ENCODE measurements at regions not wholly inside any gene's neighbourhood (a gene's known extent, or its start where the extent isn't known, plus 50 kb on each side); places are given as distances from the start of the nearest gene placed in this dataset.
"Not testable (repeated sequence)": the region's sequence is repeated elsewhere in the genome, so short reads cannot be mapped to it uniquely, and the experiment has no call there.

- no peak for DNase-seq
Measured at GRCh38 chr1:88523854-88524528, 160.1 kb upstream of the PKN2 start.

DNA sequence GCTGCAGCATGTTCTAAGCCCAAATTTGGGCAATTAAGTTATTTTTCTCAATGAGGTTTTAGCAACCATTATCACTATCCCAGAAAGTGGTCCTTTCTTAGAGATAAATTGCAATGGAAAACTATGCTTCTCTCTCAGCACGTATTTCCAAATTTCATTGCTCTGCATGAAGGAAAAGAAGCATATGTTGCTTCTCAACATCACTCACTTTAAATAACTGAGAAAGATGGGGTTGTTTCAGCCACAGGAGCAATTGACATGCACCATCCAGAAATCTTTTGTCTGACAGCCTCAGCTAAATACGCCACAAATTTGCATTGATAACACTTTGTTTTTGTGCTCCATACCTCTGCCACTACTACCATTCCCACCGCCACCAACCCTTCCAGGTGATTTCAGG, 157.6 kb upstream of the PKN2 start:
- no peak for DNase-seq

- DNase-seq, result no peak
Measured at GRCh38 chr1:88528792-88529191, 155.3 kb upstream of the PKN2 start.

DNA sequence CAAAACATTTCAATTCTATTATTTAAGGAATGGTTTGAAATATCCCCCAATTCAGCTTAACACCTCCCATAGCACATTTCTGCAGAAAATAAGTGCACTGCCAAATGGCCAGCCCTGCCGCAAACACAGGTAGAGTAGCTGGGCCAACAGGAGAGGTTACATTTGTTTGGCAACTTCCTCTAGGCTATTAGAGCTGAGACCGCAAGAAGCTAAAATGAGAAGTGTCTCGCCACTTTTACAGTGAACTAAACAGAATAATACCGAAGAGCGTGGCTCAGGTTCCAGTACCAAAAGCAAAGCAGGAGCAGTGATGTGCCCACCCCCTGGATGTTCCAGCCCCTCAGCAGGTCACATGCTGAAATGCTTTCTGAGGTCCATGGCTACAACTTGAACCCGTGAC, 154.5 kb upstream of the PKN2 start:
- no peak for DNase-seq

- no peak for DNase-seq
Measured at GRCh38 chr1:88530246-88530645, 153.8 kb upstream of the PKN2 start.

DNA sequence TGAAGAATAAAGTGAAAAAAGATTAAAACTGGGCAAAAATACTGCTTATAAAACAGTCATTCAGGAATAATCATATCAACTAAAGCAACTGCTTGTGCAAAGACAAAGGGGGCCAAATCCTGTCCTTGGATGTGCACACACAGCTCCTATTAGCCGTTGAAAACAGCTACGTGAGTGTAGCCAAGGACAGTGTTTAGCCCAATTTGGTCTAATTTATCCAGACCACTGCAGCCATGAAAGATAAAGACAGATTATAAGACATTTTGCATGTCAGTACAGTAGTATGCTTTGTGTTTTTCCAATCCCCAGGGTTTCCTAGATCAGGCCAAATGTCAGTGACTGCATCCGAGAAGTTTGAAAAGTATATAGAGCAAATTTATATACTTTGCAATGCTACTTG, 146.3 kb upstream of the PKN2 start:
- no peak for DNase-seq

DNA sequence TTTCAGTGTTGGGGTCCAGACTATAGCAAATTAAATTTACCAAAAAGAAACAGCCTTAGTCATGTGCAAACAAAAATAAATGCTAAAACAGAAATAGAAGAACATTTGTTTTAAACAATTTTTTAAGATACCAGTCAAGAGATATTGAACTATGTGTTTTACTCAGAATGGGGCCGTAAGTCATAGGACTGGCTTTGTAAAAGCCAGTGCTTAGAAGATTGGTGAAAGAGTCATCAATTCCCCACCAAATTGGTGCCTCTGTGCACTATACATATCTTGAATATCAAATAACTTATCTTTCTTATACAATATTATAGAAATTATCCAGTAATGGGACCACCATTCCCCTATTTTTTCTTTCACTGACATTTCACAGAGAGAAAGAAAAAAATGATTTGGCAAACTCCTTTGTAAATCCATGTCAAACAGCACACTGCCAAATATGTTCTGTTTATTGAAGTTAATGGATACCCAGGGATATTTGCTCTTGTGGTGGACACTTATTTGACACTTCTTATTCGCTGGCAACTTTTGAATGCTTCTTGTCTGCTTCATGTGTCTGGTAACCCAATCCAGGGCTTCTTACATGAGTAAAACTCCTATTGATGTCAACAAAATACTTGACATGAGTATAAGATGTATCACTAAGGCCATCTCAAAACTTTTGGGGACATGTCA, 145.7 kb upstream of the PKN2 start:
- DNase-seq, result no peak

DNA sequence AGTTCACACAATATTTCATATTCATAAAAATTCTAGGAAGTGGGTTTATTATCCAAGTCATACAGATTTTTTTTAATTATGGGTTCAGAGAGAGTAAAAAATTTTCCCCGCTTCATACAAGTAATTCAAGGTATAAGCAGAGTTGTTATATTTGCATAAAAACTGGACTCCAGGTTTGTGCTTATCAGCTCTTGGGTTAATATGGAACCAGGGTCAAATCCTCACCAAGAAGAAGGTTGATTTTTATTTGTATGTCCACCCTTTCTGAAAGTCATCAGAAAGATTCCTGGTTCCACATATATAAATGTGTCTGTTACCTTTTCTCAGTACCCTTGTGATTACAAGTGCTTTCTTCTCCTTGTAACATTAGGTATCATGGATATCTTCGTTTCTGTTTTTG, 143.8 kb upstream of the PKN2 start:
- DNase-seq, result no peak

DNA sequence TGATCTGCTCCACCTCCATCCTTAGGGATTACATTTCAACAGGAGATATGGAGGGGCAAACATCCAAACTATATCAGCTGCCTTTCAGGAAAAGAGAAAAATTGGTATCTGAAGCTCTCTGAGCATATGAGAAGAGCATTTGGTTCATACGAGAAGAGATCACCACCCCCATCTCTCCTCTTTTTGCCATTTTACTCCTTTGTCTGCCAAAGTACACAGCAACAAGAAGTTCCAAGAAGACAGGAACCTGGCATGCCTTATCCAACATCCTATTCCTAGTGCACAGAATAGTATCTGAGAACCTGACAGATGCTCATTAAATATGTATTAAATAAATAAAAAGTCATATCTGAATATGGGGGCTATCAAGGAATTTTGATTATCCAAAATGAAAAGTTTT, 142.5 kb upstream of the PKN2 start:
- DNase-seq, result no peak

DNA sequence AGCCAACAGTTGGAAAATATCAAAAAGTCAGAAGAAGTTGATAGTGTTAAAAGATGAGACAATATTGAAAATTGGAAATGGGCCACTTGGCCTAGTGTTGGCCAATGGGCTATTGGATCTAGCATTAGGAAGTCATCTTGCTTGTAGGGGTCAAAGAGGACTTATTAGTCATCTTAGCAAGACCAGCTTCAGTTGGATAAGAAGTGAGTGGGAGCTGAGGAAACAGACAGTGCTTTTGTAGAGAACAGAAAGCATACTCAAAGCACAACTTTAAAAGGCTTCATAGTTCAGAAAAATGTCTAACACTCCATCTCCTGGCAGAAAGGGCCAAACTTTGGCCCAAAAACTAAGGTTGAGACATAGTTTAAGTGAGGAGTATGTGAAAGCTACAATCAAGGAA, 139.9 kb upstream of the PKN2 start:
- no peak for DNase-seq

DNA sequence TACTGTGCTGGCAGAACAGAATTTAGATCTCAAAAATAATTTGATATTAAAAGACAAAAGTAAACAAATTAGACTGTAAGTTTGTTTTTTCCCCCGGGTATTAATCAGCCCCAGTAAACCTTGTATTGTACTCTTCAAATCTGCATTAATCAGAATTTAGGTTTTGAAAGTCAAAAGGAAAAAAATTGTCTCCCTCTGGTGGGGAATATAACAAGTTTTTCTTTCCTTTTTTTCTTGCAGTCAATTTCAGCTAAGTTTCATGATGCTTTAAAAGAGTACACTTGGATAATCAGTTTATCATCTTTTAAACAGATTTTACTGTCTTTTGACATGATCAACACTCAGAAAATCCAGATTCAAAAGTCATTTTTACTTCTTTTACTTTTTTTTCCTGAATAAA, 134.5 kb upstream of the PKN2 start:
- DNase-seq, result no peak

DNA sequence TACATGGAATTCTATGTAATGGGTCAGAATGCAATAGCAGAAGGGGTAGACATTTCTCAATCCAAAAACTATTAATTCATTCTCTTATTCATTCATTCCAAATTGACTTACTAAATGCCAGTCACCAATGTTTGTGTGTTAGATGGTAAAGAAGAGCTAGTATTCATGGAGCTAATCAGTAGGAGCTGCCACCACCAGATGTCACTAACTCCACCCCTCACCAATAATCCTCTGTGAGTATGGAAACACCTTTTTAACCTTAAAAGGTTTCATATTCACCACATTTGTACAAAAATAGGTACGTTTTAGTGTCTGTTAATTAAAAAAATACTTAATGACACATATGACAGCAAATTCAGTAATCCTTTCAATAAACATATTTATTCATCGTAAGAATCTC, 131.8 kb upstream of the PKN2 start:
- no peak for DNase-seq

DNA sequence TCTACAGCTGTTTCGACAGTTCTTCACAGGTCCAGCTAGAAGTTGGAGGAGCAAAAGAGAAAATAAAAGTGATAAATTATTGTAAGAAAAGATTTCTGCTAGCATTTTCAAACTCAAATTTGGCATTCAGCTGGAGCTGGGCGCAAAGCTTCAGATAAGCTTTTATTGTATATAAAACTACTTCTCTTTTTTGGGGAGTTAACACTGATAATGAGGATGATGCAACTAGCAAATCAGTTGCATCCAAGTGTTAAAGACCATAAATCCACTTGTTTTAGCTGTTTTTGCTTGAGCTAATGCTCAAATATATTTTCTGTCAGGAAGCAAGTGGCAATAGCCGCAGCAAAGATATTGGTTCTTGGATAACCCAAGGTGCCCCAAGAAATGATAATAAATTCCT, 127.1 kb upstream of the PKN2 start:
- no peak for DNase-seq

DNA sequence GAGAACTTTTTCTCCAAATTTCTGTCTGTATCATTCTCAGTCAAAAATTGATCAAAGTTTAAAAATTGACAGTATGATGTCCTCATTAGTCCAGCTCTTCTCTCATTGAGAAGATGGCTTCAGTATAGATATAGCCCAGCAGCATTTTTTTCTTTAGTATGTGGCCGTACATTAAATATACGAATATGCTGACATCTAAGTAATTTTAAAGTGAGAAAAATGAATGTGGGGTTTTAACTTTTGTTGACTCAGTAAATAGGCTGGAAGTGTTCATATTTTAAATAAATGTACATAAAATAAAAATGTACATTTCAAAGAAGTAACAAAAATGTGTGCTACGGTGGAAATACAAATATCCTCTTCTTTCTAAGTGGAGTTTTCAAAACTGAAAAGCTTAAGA, 123.5 kb upstream of the PKN2 start:
- DNase-seq, result no peak

- no peak for DNase-seq
Measured at GRCh38 chr1:88562991-88563390, 121.1 kb upstream of the PKN2 start.

GRCh38 chr1:88566615-88567387, 117.3 kb upstream of the PKN2 start:
- DNase-seq, result no peak

- no peak for DNase-seq
Measured at GRCh38 chr1:88571506-88571905, 112.6 kb upstream of the PKN2 start.

DNA sequence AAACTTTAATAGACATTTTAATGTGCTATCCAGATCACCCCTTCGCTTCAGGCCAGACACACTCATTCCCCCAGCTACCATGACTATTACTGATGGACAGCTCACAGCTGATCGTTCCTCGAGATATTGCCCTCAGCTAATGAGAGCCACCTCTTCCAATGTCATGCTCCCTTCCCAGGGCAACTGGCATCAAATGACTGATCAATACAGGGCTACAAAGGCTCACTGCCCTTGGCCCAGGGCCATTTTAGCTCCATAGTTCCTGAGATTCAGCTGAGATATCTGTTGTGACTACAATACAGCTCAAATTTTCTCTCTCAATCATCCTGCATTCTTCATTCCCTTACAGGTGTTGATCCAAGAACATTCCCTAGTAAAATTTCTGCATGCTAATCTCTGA, 104.5 kb upstream of the PKN2 start:
- DNase-seq, result no peak

DNA sequence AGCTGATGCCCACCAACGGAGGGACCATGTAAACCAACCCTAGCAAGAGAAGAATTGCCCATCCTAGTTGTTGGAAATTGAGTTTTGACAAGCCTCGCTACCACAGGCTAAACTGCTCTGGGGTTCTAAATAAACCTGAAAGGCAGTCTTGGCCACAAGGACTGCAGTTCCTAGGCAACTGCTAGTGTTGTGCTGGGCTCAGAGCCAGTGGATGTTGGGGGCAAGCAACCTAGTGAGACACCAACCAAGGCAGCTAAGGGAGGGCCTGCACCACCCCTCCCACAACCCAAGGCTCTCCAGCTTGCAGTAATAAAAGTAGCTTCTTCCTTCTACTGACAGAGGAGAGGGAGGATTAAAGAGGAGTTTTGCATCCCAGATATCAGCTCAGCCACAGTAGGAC, 102.4 kb upstream of the PKN2 start:
- DNase-seq, result no peak

- DNase-seq, result no peak
Measured at GRCh38 chr1:88593358-88593757, 90.7 kb upstream of the PKN2 start.

DNA sequence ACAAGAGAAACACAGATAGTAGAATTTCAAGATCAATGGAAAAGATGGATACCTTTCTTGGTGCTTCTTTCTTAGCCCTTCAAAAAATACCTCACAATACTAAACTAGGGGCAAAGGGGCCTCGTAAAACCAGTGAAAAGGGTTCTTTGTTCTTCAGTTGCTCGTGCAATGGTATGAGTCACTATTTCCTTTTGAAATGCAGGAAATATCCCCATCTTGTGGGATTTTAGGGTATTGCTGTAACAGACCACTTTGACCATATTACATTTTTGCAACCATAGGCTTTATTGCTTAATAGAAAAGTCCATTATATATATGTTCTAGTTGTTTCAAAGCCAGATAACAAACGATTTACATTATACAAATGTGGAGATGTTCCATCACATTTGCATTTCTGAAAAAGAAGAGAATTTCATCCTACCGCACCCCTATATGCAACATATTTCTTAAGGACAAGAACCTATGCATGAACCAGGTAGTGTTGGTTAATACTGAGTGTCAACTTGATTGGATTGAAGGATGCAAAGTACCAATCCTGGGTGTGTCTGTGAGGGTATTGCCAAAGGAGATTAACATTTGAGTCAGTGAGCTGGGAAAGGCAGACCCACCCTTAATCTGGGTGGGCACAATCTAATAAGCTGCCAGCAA, 88.6 kb upstream of the PKN2 start:
- DNase-seq, result no peak

- not testable (repeated sequence) for DNase-seq
Measured at GRCh38 chr1:88597973-88598372, 86.1 kb upstream of the PKN2 start.

DNA sequence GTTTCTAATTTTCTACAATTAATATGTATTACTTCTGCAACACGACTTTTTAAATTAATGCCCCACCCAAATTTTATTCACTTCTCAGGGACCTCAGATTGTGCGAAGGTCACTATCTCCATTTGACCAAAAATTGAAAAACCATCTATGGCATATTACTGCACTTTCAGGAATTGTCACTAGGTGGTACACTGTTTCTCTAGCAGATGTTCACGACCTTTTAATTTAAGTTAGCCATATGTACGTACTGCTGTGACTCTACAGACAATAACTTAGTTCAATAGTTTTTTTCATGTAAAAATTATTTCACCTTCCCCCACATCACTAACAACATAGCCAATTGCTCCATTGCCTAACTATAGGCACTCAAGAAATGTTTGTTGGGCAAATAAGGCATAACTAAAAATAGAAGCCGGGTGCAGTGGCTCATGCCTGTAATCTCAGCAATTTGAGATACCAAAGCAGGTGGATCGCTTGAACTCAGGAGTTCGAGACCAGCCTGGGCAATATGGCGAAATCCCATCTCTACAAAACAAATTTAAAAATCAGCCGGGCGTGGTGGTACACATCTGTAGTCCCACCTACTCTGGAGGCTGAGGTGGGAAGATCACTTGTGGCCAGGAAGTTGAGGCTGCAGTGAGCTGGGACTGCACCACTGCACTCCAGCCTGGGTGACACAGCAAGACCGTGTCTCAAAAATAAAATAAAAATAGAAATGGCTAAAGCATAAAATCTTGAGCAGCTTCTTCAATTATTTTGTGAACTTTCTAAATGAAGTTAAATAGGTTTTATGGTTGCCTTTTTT, 75.7 kb upstream of the PKN2 start:
- DNase-seq, result no peak
